ENCODE measurements at regions not wholly inside any gene's neighbourhood (a gene's known extent, or its start where the extent isn't known, plus 50 kb on each side); places are given as distances from the start of the nearest gene placed in this dataset.
"Not testable (repeated sequence)": the region's sequence is repeated elsewhere in the genome, so short reads cannot be mapped to it uniquely, and the experiment has no call there.

DNA sequence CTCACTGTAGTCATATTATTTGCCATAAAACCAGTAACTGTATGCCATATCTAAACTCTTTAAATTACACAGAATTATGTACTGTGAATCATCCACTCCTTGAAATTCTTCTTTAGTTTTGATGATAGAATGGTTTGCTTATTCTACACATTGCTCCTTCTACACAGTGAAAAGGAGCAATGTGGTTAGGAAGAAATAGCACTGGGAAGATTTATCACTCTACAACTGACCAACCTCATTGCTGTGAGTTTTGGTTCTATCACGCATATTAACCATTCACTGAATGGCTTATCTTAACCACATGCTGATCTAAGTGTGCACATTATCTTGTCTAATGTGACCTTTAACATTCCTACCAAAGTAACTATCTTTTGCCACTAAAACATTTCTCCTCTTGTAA lies 415.7 kb upstream of the NDST4 start:
- Histone ChIP-seq H2BK120ac (ENCODE audit: low read depth, low read length, poor library complexity, severe bottlenecking) (no peak overlapping the region), H2BK5ac (ENCODE audit: insufficient read length, low read length) (no peak overlapping the region), H3T11ph (ENCODE audit: low read length) (no peak overlapping the region), H3K9ac (ENCODE audit: extremely low read depth, insufficient read length, low read length) (no peak overlapping the region), H2BK12ac (ENCODE audit: insufficient read length, low read depth, low read length) (no peak overlapping the region), H3K56ac (ENCODE audit: insufficient read length, low read depth, low read length) (no peak overlapping the region), H3K23ac (ENCODE audit: insufficient read length, low read depth, low read length) (no peak overlapping the region), H3K79me2 (ENCODE audit: insufficient read depth, low read length) (no peaks in the 10 kb centered on the region), H3K9me3 (ENCODE audit: control insufficient read depth, low read depth, low read length) (no peaks in the 10 kb centered on the region), H2AK5ac (ENCODE audit: insufficient read length, low read length) (no peak overlapping the region), H3K23me2 (ENCODE audit: insufficient read length, low read depth, low read length, poor library complexity, severe bottlenecking) (no peaks in the 10 kb centered on the region), H2BK15ac (ENCODE audit: low read depth, low read length) (no peak overlapping the region), H4K8ac (replicated peaks; ENCODE audit: insufficient read length, low read depth, low read length) (no peak overlapping the region), H4K91ac (ENCODE audit: insufficient read length, low read depth, low read length) (no peak overlapping the region), H3K4ac (ENCODE audit: low read depth, low read length) (no peak overlapping the region), H3K18ac (ENCODE audit: insufficient read length, low read depth, low read length) (no peak overlapping the region), H3K14ac (ENCODE audit: insufficient read depth, low read length) (no peak overlapping the region), H4K20me1 (ENCODE audit: control insufficient read depth, insufficient read depth, insufficient read length) (no peaks in the 10 kb centered on the region), H3K27me3 (ENCODE audit: insufficient read depth, low read length) (no peaks in the 10 kb centered on the region), H4K5ac (ENCODE audit: insufficient read length, low read depth, low read length) (no peak overlapping the region), H2AFZ (ENCODE audit: low read length) (no peak overlapping the region), H3K4me2 (ENCODE audit: insufficient read depth, insufficient read length, low read length) (no peak overlapping the region), H2BK20ac (ENCODE audit: low read depth, low read length, poor library complexity, severe bottlenecking) (no peak overlapping the region), H3K27ac (ENCODE audit: insufficient read length, low read depth, low read length) (no peak overlapping the region), H3K79me1 (ENCODE audit: insufficient read depth, low read depth, low read length, poor library complexity, severe bottlenecking) (no peaks in the 10 kb centered on the region), H3K4me1 (ENCODE audit: insufficient read depth, low read length) (no peaks in the 10 kb centered on the region)
- Mint-ChIP-seq H3K4me3 (no peak overlapping the region), H3K4me1 (no peaks in the 10 kb centered on the region), H3K27me3 (ENCODE audit: low read depth) (no peaks in the 10 kb centered on the region), H3K9me3 (no peaks in the 10 kb centered on the region), H3K36me3 (ENCODE audit: insufficient read depth in 1 of 3, low read depth in 3 of 3) (no peaks in the 10 kb centered on the region), H3K27ac (no peak overlapping the region)
- WGBS (ENCODE audit: extremely low coverage, insufficient read length, low lambda C conversion rate): no CpG with 5 or more reads among the region's 1 CpG
- TF ChIP-seq, protein P1, sequence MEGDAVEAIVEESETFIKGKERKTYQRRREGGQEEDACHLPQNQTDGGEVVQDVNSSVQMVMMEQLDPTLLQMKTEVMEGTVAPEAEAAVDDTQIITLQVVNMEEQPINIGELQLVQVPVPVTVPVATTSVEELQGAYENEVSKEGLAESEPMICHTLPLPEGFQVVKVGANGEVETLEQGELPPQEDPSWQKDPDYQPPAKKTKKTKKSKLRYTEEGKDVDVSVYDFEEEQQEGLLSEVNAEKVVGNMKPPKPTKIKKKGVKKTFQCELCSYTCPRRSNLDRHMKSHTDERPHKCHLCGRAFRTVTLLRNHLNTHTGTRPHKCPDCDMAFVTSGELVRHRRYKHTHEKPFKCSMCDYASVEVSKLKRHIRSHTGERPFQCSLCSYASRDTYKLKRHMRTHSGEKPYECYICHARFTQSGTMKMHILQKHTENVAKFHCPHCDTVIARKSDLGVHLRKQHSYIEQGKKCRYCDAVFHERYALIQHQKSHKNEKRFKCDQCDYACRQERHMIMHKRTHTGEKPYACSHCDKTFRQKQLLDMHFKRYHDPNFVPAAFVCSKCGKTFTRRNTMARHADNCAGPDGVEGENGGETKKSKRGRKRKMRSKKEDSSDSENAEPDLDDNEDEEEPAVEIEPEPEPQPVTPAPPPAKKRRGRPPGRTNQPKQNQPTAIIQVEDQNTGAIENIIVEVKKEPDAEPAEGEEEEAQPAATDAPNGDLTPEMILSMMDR (conservative IDR thresholded peaks at IDR 0.05): no peak
- no peak for DNase-seq

- not testable (repeated sequence) for H3K27ac ChIP-seq (ENCODE audit: insufficient read length, low read depth, low read length); H3K56ac ChIP-seq (ENCODE audit: insufficient read length, low read depth, low read length); H4K20me1 ChIP-seq (ENCODE audit: control insufficient read depth, insufficient read depth, insufficient read length); H3K79me1 ChIP-seq (ENCODE audit: insufficient read depth, low read depth, low read length, poor library complexity, severe bottlenecking); H3K4me3 Mint-ChIP-seq; H3K4me2 ChIP-seq (ENCODE audit: insufficient read depth, insufficient read length, low read length); H2BK120ac ChIP-seq (ENCODE audit: low read depth, low read length, poor library complexity, severe bottlenecking); H3K18ac ChIP-seq (ENCODE audit: insufficient read length, low read depth, low read length); H2BK12ac ChIP-seq (ENCODE audit: insufficient read length, low read depth, low read length); H3K9ac ChIP-seq (ENCODE audit: extremely low read depth, insufficient read length, low read length); H2AFZ ChIP-seq (ENCODE audit: low read length); H3K9me3 ChIP-seq (ENCODE audit: control insufficient read depth, low read depth, low read length); H3T11ph ChIP-seq (ENCODE audit: low read length); H3K27me3 ChIP-seq (ENCODE audit: insufficient read depth, low read length); H3K4me1 ChIP-seq (ENCODE audit: insufficient read depth, low read length); H4K5ac ChIP-seq (ENCODE audit: insufficient read length, low read depth, low read length); H4K8ac ChIP-seq (replicated peaks; ENCODE audit: insufficient read length, low read depth, low read length); H2BK15ac ChIP-seq (ENCODE audit: low read depth, low read length); H3K14ac ChIP-seq (ENCODE audit: insufficient read depth, low read length); H2BK5ac ChIP-seq (ENCODE audit: insufficient read length, low read length); H3K27me3 Mint-ChIP-seq (ENCODE audit: low read depth); H3K4me1 Mint-ChIP-seq; H2BK20ac ChIP-seq (ENCODE audit: low read depth, low read length, poor library complexity, severe bottlenecking); H3K79me2 ChIP-seq (ENCODE audit: insufficient read depth, low read length); H4K91ac ChIP-seq (ENCODE audit: insufficient read length, low read depth, low read length); H3K23ac ChIP-seq (ENCODE audit: insufficient read length, low read depth, low read length); H3K23me2 ChIP-seq (ENCODE audit: insufficient read length, low read depth, low read length, poor library complexity, severe bottlenecking); H3K4ac ChIP-seq (ENCODE audit: low read depth, low read length); DNase-seq; H2AK5ac ChIP-seq (ENCODE audit: insufficient read length, low read length); H3K27ac Mint-ChIP-seq
- WGBS (ENCODE audit: extremely low coverage, insufficient read length, low lambda C conversion rate): no CpG with 5 or more reads among the region's 3 CpGs
- peaks cover 10 to 17% of the 10 kb centered on the region in 2 experiments; a peak in 4 of 5 replicates for H3K9me3 Mint-ChIP-seq
- peaks cover 6 to 16% (median 8%) of the 10 kb centered on the region in 3 experiments for H3K36me3 Mint-ChIP-seq (ENCODE audit: insufficient read depth in 1 of 3, low read depth in 3 of 3)
Measured at GRCh38 chr4:115519476-115519875, 406.1 kb upstream of the NDST4 start.
